MCF 10A (cell line): ENCODE measurements at regions not wholly inside any gene's neighbourhood (a gene's known extent, or its start where the extent isn't known, plus 50 kb on each side); places are given as distances from the start of the nearest gene placed in this dataset.
A peak's percentile ranks its signal among the peaks of the same experiment; 100 is the strongest.

Source experiments
- BruUV-seq: library from RNA; stranded (reverse); fragments of 400-500 nt; replicated peaks from 2 replicates; lab custom pipeline; 2021; lab: Mats Ljungman, UMichigan
- CTCF ChIA-PET: fragments of 300-600 bp; sonication (Branson Sonifier 250); formaldehyde crosslinking; extraction: SDS; loops from one replicate; lab custom pipeline; 2021; ENCODE audit warnings: antibody characterized with exemption, inconsistent platforms; lab: Yijun Ruan, JAX
- POLR2A ChIA-PET: fragments of 300-600, 350-650 bp; sonication (Branson Sonifier 250); formaldehyde crosslinking; extraction: SDS; loops from one replicate; lab custom pipeline; 2020; ENCODE audit warnings: antibody characterized with exemption, inconsistent platforms; lab: Yijun Ruan, JAX
- DNase-seq: peaks from one replicate; pipeline ENCODE4 v3.0.0-alpha.2; 2018; ENCODE audit not compliant: unreplicated experiment
- H3K27ac Mint-ChIP-seq: one replicate; pipeline ENCODE4 v1.8.0; 2022; ENCODE audit warnings: mild to moderate bottlenecking, low read depth, mixed read lengths; ENCODE audit not compliant: unreplicated experiment
- H3K27me3 Mint-ChIP-seq: one replicate; pipeline ENCODE4 v1.8.0; 2022; ENCODE audit warnings: mixed read lengths; ENCODE audit not compliant: insufficient read depth, unreplicated experiment
- H3K36me3 Mint-ChIP-seq: one replicate; pipeline ENCODE4 v1.8.0; 2022; ENCODE audit warnings: mild to moderate bottlenecking, moderate library complexity, mixed read lengths; ENCODE audit not compliant: insufficient read depth, unreplicated experiment
- H3K4me1 Mint-ChIP-seq: one replicate; pipeline ENCODE4 v1.8.0; 2022; ENCODE audit warnings: mixed read lengths; ENCODE audit not compliant: insufficient read depth, unreplicated experiment
- H3K4me3 Mint-ChIP-seq: one replicate; pipeline ENCODE4 v1.8.0; 2022; ENCODE audit warnings: mild to moderate bottlenecking, moderate library complexity, mixed read lengths; ENCODE audit not compliant: unreplicated experiment
- H3K9me3 Mint-ChIP-seq: one replicate; pipeline ENCODE4 v1.8.0; 2022; ENCODE audit warnings: mixed read lengths; ENCODE audit not compliant: unreplicated experiment
- CTCF ChIP-seq: fragments of 200-600 bp; IDR thresholded peaks from one replicate; pipeline ENCODE4 v1.8.0; 2022; ENCODE audit warnings: antibody characterized with exemption, mild to moderate bottlenecking; ENCODE audit not compliant: unreplicated experiment
- intact Hi-C: fragments of 100-400 bp; cut with micrococcal nuclease; formaldehyde crosslinking; loops from 2 replicates; pipeline ENCODE4 v1.14.1; 2022

- no peak overlapping the region for H3K4me3 Mint-ChIP-seq
- ChIA-PET CTCF (interaction anchor here (0.6 kb wide), 1 partner anchor 171 kb away, joined by 3 read pairs; no protein-coding TSS in a partner anchor), POLR2A (interaction anchor here (0.7 to 1.3 kb wide), 2 partner anchors 11 to 248 kb away, joined by 3 read pairs; no protein-coding TSS in a partner anchor)
- no peaks in the 10 kb centered on the region for H3K36me3 Mint-ChIP-seq
- H3K27me3 Mint-ChIP-seq = no peaks in the 10 kb centered on the region
- H3K9me3 Mint-ChIP-seq = no peaks in the 10 kb centered on the region
- BruUV-seq = no TSS peak
- H3K27ac Mint-ChIP-seq = peak overlapping the region; percentile 25
- no peak for TF ChIP-seq CTCF
- DNase-seq = peak; percentile 43
- no peaks in the 10 kb centered on the region for H3K4me1 Mint-ChIP-seq
- intact Hi-C loops = loop anchor here (10.0 kb wide), 1 partner anchor 228 kb away; no protein-coding TSS in a partner anchor
Observed at GRCh38 chr13:44132710-44133109, 240.9 kb upstream of the SERP2 start.

GRCh38 chr13:44133626-44134025 is 240.0 kb upstream of the SERP2 start:
- no peak for DNase-seq
- CTCF ChIA-PET = no interaction called here
- Mint-ChIP-seq H3K27me3 (no peaks in the 10 kb centered on the region), H3K9me3 (no peaks in the 10 kb centered on the region), H3K27ac (peak overlapping the region; percentile 25), H3K4me1 (no peaks in the 10 kb centered on the region), H3K4me3 (no peak overlapping the region), H3K36me3 (no peaks in the 10 kb centered on the region)
- POLR2A ChIA-PET = interaction anchor here (1.3 kb wide), 1 partner anchor 11 kb away, joined by 3 read pairs; no protein-coding TSS in a partner anchor
- intact Hi-C loops = loop anchor here (10.0 kb wide), 1 partner anchor 229 kb away; no protein-coding TSS in a partner anchor
- TF ChIP-seq CTCF = no peak
- no TSS peak for BruUV-seq

- ChIA-PET POLR2A (interaction anchor here (0.6 kb wide), 1 partner anchor 218 kb away, joined by 4 read pairs; no protein-coding TSS in a partner anchor), CTCF (no interaction called here)
- BruUV-seq = no TSS peak
- no peaks in the 10 kb centered on the region for H3K9me3 Mint-ChIP-seq
- no peak for DNase-seq
- no peaks in the 10 kb centered on the region for H3K27me3 Mint-ChIP-seq
- H3K27ac Mint-ChIP-seq = no peak overlapping the region
- no peaks in the 10 kb centered on the region for H3K4me1 Mint-ChIP-seq
- no peak for TF ChIP-seq CTCF
- H3K36me3 Mint-ChIP-seq = no peaks in the 10 kb centered on the region
- no peak overlapping the region for H3K4me3 Mint-ChIP-seq
- intact Hi-C loops = loop anchor here (10.0 kb wide), 1 partner anchor 231 kb away; no protein-coding TSS in a partner anchor
Observed at GRCh38 chr13:44135566-44135965, 238.1 kb upstream of the SERP2 start.

- BruUV-seq = no TSS peak
- H3K36me3 Mint-ChIP-seq = no peaks in the 10 kb centered on the region
- no peak overlapping the region for H3K4me3 Mint-ChIP-seq
- POLR2A ChIA-PET = interaction anchor here (1.0 kb wide), 1 partner anchor 113 kb away, joined by 3 read pairs; no protein-coding TSS in a partner anchor
- H3K9me3 Mint-ChIP-seq = no peaks in the 10 kb centered on the region
- H3K27me3 Mint-ChIP-seq = no peaks in the 10 kb centered on the region
- H3K27ac Mint-ChIP-seq = no peak overlapping the region
- DNase-seq = no peak
- intact Hi-C loops = loop anchor here (10.0 kb wide), 1 partner anchor 232 kb away; no protein-coding TSS in a partner anchor
- no peak for TF ChIP-seq CTCF
- CTCF ChIA-PET = interaction anchor here (0.7 to 1.2 kb wide), 2 partner anchors 34 to 229 kb away, joined by 3 to 4 read pairs; no protein-coding TSS in a partner anchor
- H3K4me1 Mint-ChIP-seq = no peaks in the 10 kb centered on the region
Observed at GRCh38 chr13:44136696-44137268, 236.8 kb upstream of the SERP2 start.
